GM18909 (cell line): ENCODE measurements at regions not wholly inside any gene's neighbourhood (a gene's known extent, or its start where the extent isn't known, plus 50 kb on each side); places are given as distances from the start of the nearest gene placed in this dataset.
"Not testable (repeated sequence)": the region's sequence is repeated elsewhere in the genome, so short reads cannot be mapped to it uniquely, and the experiment has no call there.

ENCODE experiments used
- ATAC-seq: cut with Tn5 transposase; IDR thresholded peaks from one replicate; pipeline ENCODE4 v1.9.1; 2021; ENCODE audit warnings: mild to moderate bottlenecking; ENCODE audit not compliant: unreplicated experiment, poor library complexity

GRCh38 chr4:114396808-114397207 lies 201.8 kb upstream of the UGT8 start:
- ATAC-seq, result no peak

- ATAC-seq, result no peak
Measured at GRCh38 chr4:114398410-114398809, 200.2 kb upstream of the UGT8 start.

- no peak for ATAC-seq
Measured at GRCh38 chr4:114399105-114399504, 199.5 kb upstream of the UGT8 start.

GRCh38 chr4:114400531-114400930 lies 198.1 kb upstream of the UGT8 start:
- ATAC-seq, result no peak

- ATAC-seq, result no peak
Measured at GRCh38 chr4:114401483-114401882, 197.1 kb upstream of the UGT8 start.

GRCh38 chr4:114417214-114417613 lies 181.4 kb upstream of the UGT8 start:
- no peak for ATAC-seq

- ATAC-seq, result no peak
Measured at GRCh38 chr4:114420069-114420468, 178.5 kb upstream of the UGT8 start.

- ATAC-seq, result peak; percentile 96
Measured at GRCh38 chr4:114423582-114423981, 175.0 kb upstream of the UGT8 start.

- ATAC-seq, result no peak
Measured at GRCh38 chr4:114435116-114435515, 163.5 kb upstream of the UGT8 start.

- ATAC-seq, result no peak
Measured at GRCh38 chr4:114442856-114443255, 155.8 kb upstream of the UGT8 start.

GRCh38 chr4:114444211-114444610 lies 154.4 kb upstream of the UGT8 start:
- ATAC-seq, result no peak

- not testable (repeated sequence) for ATAC-seq
Measured at GRCh38 chr4:114447963-114448516, 150.6 kb upstream of the UGT8 start.

- no peak for ATAC-seq
Measured at GRCh38 chr4:114458728-114459127, 139.9 kb upstream of the UGT8 start.

- ATAC-seq, result no peak
Measured at GRCh38 chr4:114464726-114465272, 133.8 kb upstream of the UGT8 start.

GRCh38 chr4:114465766-114466165 lies 132.8 kb upstream of the UGT8 start:
- ATAC-seq, result no peak

GRCh38 chr4:114466299-114466698 lies 132.3 kb upstream of the UGT8 start:
- ATAC-seq, result no peak

- ATAC-seq, result no peak
Measured at GRCh38 chr4:114472269-114473032, 126.2 kb upstream of the UGT8 start.

- ATAC-seq, result no peak
Measured at GRCh38 chr4:114474188-114474800, 124.3 kb upstream of the UGT8 start.

- no peak for ATAC-seq
Measured at GRCh38 chr4:114476310-114476709, 122.3 kb upstream of the UGT8 start.

- ATAC-seq, result no peak
Measured at GRCh38 chr4:114479595-114479994, 119.0 kb upstream of the UGT8 start.

GRCh38 chr4:114481856-114482255 lies 116.8 kb upstream of the UGT8 start:
- no peak for ATAC-seq
